ENCODE measurements at regions not wholly inside any gene's neighbourhood (a gene's known extent, or its start where the extent isn't known, plus 50 kb on each side); places are given as distances from the start of the nearest gene placed in this dataset.

GRCh38 chr3:67076607-67077006, 78.5 kb downstream of the KBTBD8 start:
- H3K36me3 ChIP-seq (ENCODE audit: low read depth): no peaks in the 10 kb centered on the region
- ATAC-seq (ENCODE audit: low read depth) (0 out of 3 replicates have a peak, but pooled peaks have one; percentile 40), DNase-seq (ENCODE audit: low spot score) (no peak)
- no peak for TF ChIP-seq CTCF (IDR thresholded peaks at IDR 0.05; ENCODE audit: poor library complexity, severe bottlenecking)
- H3K9me3 ChIP-seq (ENCODE audit: severe bottlenecking): no peaks in the 10 kb centered on the region
- H3K4me1 ChIP-seq (ENCODE audit: insufficient read depth, poor library complexity, severe bottlenecking): peaks cover 11% of the 10 kb centered on the region
- no peaks in the 10 kb centered on the region for H3K27me3 ChIP-seq (ENCODE audit: insufficient read depth, poor library complexity, severe bottlenecking)
- H3K27ac ChIP-seq (ENCODE audit: poor library complexity, severe bottlenecking): no peak overlapping the region
- no peak overlapping the region for H3K4me3 ChIP-seq (ENCODE audit: severe bottlenecking)

- no peak for TF ChIP-seq CTCF (IDR thresholded peaks at IDR 0.05; ENCODE audit: poor library complexity, severe bottlenecking)
- ATAC-seq (ENCODE audit: low read depth): peak; percentile 42; the same call in 1 of the 3 replicates
- H3K4me1 ChIP-seq (ENCODE audit: insufficient read depth, poor library complexity, severe bottlenecking): peaks cover 11% of the 10 kb centered on the region
These were observed 79.5 kb downstream of the KBTBD8 start for GRCh38 chr3:67077656-67078055.

GRCh38 chr3:67082533-67083024, 84.5 kb downstream of the KBTBD8 start:
- peaks cover 8% of the 10 kb centered on the region for H3K4me1 ChIP-seq (ENCODE audit: insufficient read depth, poor library complexity, severe bottlenecking)
- H3K9me3 ChIP-seq (ENCODE audit: severe bottlenecking): no peaks in the 10 kb centered on the region
- no peaks in the 10 kb centered on the region for H3K36me3 ChIP-seq (ENCODE audit: low read depth)
- ATAC-seq (ENCODE audit: low read depth) (no peak), DNase-seq (ENCODE audit: low spot score) (no peak)
- TF ChIP-seq CTCF (IDR thresholded peaks at IDR 0.05; ENCODE audit: poor library complexity, severe bottlenecking): no peak
- no peak overlapping the region for H3K4me3 ChIP-seq (ENCODE audit: severe bottlenecking)
- no peaks in the 10 kb centered on the region for H3K27me3 ChIP-seq (ENCODE audit: insufficient read depth, poor library complexity, severe bottlenecking)
- H3K27ac ChIP-seq (ENCODE audit: poor library complexity, severe bottlenecking): peak overlapping the region; percentile 52

More at GRCh38 chr3:67077656-67078055, 79.5 kb downstream of the KBTBD8 start:
- no peaks in the 10 kb centered on the region for H3K9me3 ChIP-seq (ENCODE audit: severe bottlenecking)
- H3K27ac ChIP-seq (ENCODE audit: poor library complexity, severe bottlenecking): no peak overlapping the region
- no peaks in the 10 kb centered on the region for H3K27me3 ChIP-seq (ENCODE audit: insufficient read depth, poor library complexity, severe bottlenecking)
- no peak for DNase-seq (ENCODE audit: low spot score)
- no peak overlapping the region for H3K4me3 ChIP-seq (ENCODE audit: severe bottlenecking)
- H3K36me3 ChIP-seq (ENCODE audit: low read depth): no peaks in the 10 kb centered on the region

GRCh38 chr3:67083277-67083676, 85.2 kb downstream of the KBTBD8 start:
- H3K36me3 ChIP-seq (ENCODE audit: low read depth): no peaks in the 10 kb centered on the region
- peaks cover 7% of the 10 kb centered on the region for H3K4me1 ChIP-seq (ENCODE audit: insufficient read depth, poor library complexity, severe bottlenecking)
- H3K4me3 ChIP-seq (ENCODE audit: severe bottlenecking): no peak overlapping the region
- H3K27ac ChIP-seq (ENCODE audit: poor library complexity, severe bottlenecking): peak overlapping the region; percentile 52
- no peaks in the 10 kb centered on the region for H3K9me3 ChIP-seq (ENCODE audit: severe bottlenecking)
- no peaks in the 10 kb centered on the region for H3K27me3 ChIP-seq (ENCODE audit: insufficient read depth, poor library complexity, severe bottlenecking)
- DNase-seq (ENCODE audit: low spot score) (no peak), ATAC-seq (ENCODE audit: low read depth) (peak; percentile 60; the same call in 1 of the 3 replicates)
- no peak for TF ChIP-seq CTCF (IDR thresholded peaks at IDR 0.05; ENCODE audit: poor library complexity, severe bottlenecking)

GRCh38 chr3:67087788-67088187, 89.7 kb downstream of the KBTBD8 start:
- no peak overlapping the region for H3K27ac ChIP-seq (ENCODE audit: poor library complexity, severe bottlenecking)
- H3K4me1 ChIP-seq (ENCODE audit: insufficient read depth, poor library complexity, severe bottlenecking): peaks cover 7% of the 10 kb centered on the region
- no peaks in the 10 kb centered on the region for H3K36me3 ChIP-seq (ENCODE audit: low read depth)
- no peak overlapping the region for H3K4me3 ChIP-seq (ENCODE audit: severe bottlenecking)
- H3K27me3 ChIP-seq (ENCODE audit: insufficient read depth, poor library complexity, severe bottlenecking): no peaks in the 10 kb centered on the region
- no peak for DNase-seq (ENCODE audit: low spot score)
- TF ChIP-seq CTCF (IDR thresholded peaks at IDR 0.05; ENCODE audit: poor library complexity, severe bottlenecking): no peak
- H3K9me3 ChIP-seq (ENCODE audit: severe bottlenecking): no peaks in the 10 kb centered on the region
- ATAC-seq (ENCODE audit: low read depth): no peak
